CD4-positive, alpha-beta T cell treated with Interleukin-4 for 1 hour (primary cell): ENCODE measurements at regions not wholly inside any gene's neighbourhood (a gene's known extent, or its start where the extent isn't known, plus 50 kb on each side); places are given as distances from the start of the nearest gene placed in this dataset.
"Not testable (repeated sequence)": the region's sequence is repeated elsewhere in the genome, so short reads cannot be mapped to it uniquely, and the experiment has no call there.

Source experiments
- DNase-seq, 2 donors: peaks; one replicate each; pipeline ENCODE4 v3.0.0-alpha.2; 2020 to 2022

DNA sequence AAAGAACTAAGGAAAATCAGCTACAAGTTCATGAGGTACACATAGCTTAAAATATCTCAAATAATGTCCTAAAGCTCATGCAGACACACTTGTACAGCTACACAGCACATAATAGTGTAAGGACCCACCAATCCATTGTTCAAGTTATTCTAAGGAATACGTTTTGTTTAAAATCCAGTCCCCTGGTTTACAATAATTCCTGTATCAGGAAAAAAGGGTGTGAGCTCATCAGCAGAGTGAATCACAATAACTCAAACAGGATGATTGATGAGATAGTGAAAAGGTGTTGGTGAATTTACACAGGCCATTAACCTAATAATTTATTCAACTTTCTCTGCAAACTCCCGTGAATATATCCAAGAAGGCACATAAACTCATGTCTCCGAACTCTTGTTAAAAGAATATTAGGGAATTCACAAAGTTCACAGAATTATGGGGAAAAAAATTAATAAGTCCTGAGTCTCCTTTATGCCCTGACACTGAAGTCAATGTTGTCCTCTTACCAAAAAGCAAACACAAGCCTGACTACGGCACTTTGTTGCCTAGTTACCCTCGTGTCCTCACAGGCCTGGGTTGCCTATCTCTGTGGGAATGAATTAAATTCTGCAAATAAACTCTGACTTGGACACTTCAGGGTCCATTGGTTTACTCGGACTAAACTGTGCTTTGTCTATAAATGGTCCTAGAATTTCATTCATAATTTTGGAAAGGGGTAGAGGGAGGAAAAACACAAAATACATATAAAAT lies 142.8 kb upstream of the PDE4D start:
- no peak for DNase-seq

DNA sequence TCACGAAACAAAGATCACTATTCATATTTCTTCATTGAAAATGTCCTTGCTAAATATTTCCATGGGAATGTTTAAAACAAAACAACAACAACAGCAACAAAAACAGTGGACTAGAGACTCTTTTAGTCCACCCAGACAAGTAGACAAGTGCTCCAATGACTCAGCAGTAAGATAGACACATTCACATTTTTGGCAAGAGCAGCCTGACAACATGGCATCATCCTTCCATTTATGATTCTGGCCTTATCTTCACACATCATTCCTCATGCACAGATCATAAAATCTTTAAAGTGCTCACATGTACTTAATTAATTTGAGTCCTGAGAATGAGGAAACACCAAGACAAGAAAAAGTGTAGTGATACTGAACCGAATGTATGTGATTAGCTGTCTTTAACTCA lies 132.6 kb upstream of the PDE4D start:
- no peak for DNase-seq

DNA sequence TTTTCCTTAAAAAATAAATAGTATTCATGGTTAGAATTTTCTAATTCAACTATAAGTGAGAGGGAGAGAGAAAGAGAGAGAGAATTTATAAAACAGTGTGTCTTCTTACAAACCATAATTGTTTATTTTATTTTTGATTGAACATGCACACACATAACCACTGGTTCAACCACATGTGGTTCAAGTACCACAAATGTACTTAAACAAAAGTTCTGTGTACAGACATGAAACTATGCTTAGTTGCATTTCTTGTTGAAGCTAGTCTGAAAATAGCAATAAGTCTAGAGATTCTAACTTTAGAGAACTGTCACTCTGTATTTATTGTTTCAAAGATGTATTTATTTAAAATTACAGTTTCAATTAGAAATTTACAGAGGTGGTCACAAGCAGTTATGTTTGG lies 130.6 kb upstream of the PDE4D start:
- DNase-seq, result no peak

DNA sequence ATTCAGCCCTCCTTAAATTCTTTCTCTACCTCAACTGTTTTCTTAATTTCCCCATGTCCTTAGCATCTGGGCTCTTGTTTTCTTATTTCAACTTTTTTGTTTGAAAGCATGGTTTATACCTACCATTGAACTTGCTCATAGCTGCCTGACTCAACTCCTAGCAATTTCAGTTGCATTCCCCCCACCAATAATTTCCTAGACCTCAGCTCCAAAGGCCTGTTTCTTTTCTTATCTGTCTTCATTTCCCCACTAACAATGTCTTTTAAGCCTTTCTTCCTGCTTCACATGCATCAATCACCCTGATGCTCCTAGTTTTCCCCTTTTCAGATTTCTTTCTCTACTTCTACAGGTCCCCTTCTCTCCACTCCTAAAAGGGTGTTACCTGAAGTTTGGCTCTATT lies 129.7 kb upstream of the PDE4D start:
- DNase-seq, result no peak

DNA sequence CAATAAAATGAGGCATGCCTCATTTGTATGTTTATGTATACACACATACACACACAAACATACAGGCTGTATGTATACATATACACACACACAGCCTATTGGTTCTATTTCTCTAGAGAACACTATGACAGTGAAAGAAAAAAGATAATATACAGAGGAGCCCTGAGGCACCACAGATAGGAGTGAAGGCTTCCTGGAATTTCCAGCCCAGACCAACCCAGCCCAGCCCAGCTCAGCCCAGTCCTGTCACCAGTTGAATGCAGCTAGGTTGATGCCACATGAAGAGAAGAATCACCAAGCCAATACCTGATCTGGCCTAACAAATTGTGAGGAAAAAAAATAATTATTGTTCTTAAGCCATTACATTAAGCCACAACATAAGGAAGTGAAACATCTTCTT lies 126.9 kb upstream of the PDE4D start:
- DNase-seq, result no peak

DNA sequence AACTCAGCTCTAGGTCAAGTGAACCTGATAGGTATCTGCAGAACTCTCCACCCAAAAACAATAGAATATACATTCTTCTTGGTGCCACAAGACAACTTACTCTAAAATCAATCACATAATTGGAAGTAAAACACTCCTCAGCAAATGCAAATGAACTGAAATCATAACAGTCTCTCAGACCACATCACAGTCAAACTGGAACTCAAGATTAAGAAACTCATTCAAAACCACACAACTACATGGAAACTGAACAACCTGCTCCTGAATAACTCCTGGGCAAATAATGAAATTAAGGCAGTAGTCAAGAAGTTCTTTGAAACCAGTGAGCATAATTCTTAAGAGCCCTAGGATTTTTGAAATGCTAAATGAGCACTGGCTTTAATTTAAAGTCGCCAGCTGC lies 125.4 kb upstream of the PDE4D start:
- not testable (repeated sequence) for DNase-seq

DNA sequence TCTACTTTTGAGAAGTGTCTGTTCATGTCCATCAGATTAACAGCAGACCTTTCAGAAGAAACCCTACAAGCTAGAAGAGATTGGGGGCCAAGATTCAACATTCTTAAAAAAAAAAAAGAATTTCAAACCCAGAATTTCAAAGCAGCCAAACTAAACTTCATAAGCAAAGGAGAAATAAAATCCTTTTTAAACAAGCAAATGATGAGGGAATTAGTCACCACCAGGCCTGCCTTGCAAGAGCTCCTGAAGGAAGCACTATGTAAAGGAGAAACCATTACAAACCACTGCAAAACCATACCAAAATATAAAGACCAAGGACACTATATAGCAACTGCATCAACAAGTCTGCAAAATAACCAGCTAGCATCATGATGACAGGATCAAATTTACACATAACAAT lies 124.6 kb upstream of the PDE4D start:
- DNase-seq, result no peak

DNA sequence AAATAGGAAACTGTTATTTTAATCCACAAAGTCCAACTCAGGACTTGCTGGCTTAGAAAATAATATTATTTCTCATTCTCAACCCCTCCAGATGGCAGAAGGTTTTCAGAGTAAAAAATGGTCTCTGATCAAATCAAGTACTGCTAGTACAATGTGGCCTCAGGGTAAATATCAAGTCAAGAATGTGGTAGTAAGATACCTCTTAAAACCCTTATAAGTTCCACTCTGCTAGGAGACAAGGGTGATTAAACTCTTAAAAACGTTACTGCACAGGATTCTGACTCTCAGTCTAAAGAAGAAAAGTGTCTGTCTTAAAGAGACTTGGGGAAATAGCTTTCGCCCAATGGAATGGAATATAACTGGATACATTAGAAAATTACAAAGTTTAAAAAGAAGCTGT lies 120.8 kb upstream of the PDE4D start:
- DNase-seq, result no peak

DNA sequence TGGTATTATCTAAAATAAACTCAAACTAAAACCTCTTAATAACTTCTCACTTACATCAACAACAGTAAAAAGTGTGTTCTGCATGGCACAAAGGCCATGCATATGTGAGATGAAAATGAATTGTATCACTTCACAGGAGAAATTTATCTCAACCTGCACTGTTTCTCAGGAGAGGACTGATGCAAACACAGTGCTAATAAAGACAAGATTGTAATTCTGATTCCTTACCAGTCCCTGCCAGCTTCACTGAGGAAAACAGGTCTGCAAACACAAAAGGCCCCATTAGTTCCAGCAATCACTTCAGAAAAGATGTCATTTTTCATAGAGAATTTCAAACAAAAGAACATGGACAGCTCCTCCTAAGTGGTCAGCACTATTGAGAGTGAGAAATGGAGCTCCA lies 117.3 kb upstream of the PDE4D start:
- no peak for DNase-seq

DNA sequence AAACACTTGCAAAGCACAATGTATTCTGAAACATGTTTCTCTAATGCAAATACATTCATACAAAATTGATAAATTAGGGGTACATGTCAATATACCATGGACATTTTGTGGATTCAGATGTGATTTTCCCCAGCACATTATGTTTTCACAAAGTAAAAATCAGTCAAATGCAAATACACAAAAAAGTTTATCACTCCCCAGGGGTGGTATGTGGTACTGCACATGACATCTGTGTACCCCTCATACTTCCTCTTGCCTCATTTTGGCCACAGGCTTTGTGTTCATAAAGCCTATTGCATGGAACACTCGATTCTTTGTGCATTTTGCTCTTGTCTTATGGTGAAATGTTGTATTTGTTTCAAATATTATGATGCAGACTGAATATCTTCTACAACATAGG lies 116.8 kb upstream of the PDE4D start:
- no peak for DNase-seq

DNA sequence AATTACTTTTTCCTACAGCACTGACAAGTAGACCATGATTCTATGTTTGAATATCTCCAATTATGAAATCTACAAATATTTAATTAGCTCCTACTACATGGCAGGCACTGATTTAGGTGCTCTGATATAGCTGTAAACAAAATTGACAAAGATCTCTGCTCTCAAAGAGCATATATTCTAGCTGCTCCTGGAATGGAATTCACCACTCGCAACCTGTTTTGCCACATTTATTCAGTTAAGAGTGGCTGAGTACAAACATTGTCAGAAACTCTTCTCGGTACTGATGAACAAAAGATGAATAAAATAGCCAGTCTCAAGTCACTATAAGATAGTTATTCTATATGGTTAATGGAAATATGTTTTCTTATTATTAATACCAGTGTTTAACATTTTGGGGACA lies 114.2 kb upstream of the PDE4D start:
- no peak for DNase-seq

DNA sequence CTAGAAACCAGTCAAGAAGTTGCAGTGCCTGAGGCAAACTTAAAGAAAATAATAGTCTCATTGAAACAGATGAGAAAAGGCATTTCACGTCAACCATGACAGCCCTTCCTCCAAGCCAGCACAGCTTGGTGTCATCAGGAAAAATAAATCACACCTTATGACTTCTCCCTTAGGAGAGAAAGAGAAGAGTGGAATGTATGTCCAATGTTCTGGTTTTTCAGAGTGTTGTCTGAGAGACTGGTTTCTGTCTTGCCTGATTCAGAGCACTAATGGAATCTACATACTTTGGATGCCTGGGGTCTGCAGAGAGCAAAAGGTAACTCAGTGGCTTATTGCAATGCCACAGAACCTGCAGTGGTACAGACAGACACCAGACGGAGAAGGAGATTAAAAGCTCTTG lies 105.5 kb upstream of the PDE4D start:
- DNase-seq, result no peak

DNA sequence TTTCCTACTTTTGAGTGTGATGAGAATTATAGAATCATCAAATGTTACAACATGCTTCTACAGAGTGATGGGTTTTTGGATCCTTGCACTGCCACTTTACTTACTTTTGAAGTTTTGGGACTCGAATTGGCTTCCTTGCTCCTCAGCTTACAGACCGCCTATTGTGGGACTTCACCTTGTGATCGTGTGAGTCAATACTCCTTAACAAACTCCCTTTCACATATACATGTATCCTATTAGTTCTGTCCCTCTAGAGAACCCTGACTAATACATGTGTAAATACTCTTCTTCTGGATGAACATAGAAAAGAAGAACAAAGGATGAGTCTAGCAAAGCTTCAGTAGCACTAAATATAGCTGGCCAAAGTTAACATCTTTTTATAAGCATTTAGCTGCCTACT lies 98.7 kb upstream of the PDE4D start:
- no peak for DNase-seq

DNA sequence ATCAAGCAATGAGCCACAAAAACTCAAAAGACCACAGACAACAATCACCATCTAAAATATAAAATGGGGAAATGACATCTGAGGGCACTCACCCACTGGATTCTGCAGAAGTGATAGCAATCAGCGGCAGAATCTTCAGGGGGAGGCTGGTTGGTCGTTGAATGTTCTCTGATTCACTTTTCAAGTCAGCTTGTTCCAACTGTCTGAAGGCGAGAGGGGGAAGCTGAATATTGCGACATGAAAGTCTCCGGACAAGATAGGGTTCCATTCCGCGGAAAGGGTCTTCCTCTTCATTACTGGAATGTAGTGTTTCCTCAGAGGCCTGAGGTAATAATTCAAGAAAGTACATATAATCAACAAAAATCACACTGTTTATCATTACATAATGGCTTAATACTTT lies 94.9 kb upstream of the PDE4D start:
- DNase-seq, result no peak

DNA sequence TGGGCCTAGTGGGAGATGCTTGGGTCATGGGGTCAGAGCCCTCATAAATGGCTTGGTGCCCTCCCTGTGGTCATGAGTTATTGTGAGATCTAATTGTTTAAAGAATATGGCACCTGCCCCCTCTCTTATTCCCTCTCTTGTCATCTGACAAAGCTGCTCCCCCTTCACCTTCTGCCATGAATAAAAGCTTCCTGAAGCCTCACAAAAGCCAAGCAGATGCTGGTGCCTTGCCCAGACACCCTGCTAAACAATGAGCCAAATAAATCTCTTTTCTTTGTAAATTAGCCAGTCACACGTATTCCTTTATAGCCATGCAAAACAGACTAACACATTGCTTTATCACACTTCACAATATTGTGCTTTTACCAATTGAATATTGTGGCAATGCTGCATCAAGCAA lies 82.8 kb upstream of the PDE4D start:
- DNase-seq, result no peak

DNA sequence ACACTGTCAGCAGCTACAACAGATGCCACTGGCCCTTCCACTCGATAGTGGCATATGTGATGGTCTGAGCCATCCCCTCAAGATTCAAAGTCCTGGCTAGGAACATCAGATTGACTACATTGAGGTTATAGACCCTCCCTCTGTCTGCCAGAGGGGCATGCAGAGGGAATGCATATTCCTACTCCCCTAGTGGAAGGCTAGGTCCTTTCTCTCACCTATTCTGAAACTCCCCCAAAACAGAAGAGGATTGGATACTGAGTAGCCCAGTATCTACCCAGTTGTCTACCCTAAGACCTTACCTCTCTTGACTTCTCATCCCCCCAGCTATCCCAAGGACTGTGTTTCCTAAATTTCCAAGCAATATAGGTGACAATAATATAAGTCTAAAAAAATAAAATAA lies 78.5 kb upstream of the PDE4D start:
- DNase-seq, result no peak

DNA sequence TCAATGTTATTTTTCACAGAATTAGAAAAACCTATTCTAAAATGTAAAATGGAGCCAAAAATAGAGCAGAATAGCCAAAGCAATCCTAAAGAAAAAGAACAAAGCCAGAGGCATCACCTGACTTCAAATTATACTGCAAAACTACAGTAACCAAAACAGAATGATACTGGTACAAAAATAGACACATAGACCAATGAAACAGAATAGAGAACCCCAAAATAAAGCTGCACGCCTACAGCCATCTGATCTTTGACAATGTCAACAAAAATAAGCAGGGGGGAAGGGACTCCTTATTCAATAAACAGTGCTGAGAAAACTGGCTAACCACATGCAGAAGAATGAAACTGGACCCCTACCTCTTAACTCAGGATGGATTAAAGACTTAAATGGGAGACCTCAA lies 65.8 kb upstream of the PDE4D start:
- DNase-seq, result no peak

DNA sequence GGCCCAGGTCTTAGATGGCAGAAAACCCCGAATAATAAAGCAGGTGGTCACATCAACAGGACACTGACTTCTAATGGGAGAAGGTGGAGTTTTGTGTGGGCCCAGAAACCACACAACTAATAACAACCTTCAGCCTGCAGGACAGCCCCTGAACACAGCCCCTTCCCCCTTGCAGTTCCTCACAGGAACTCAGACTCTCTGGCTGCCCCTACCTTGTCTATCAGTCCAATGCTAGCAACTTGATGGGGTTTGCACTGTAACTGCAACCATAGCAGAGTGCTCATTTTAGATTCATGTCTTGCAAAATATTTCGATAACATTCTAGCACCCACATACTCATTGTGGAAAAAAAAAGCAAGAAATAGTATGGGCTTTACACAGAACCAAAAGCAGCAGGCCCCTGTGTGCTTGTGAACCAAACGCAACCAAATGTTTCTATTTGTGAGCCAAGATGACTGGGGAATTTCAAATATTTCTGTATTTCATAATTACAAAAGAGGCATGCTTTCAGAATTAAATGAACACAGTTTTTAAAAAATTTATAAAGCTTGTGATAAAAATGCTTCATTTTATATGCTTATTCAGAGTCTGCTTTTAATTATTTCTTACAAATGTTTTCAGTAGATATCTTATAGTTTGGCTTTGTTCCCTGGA lies 62.7 kb upstream of the PDE4D start:
- DNase-seq, result no peak

DNA sequence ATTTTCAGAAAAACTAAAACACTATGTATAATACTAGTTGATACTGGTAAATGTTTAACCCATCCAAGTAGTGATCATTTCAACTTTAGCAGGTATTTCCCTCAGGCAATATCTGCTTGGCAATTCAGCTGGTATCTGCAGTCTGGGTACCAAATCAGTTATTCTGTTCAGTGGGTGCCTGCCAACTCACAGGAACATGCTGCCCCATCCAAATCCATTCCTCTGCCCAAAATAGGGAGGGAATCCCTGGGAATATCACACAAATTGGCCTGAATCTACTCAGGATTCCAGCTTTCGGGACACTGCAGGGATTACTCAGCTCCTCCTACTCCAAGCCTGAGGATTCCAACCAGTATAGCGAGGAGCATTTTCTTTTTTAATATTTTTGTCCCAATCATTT lies 61.7 kb upstream of the PDE4D start:
- no peak for DNase-seq

DNA sequence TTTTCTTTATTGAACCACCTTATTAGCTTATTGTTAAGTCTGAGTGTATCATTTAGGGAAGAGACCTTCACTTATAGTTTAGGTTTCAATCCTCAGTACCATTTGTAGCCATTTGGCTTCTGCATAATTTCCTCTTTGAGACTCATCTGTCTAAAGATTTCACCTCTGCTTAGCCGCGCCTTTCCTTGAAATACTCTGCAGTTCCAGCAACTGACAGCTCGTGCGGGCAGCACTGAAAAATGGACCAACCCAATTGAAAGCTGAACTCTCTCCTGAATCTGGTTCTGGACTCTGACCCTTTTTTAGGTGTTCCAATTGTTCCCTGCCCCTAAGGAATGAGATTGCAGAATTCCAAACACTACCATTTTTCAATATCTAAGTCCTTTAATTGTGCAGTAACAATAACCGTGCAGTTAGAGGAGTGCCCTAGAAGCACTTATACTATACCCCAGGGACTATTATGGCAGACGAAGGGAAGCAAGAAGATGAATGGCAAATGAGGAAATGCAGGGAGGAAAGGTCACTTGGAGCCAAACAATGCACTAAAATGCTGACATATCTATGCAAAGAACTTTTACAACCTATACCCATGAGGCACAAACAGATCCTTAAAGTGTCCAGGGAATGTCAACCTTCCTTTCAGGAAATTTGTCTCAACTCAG lies 50.1 kb upstream of the PDE4D start:
- DNase-seq, result no peak
